ENCODE measurements at regions not wholly inside any gene's neighbourhood (a gene's known extent, or its start where the extent isn't known, plus 50 kb on each side); places are given as distances from the start of the nearest gene placed in this dataset.

- no peak for DNase-seq (ENCODE audit: low spot score)
- TF ChIP-seq CTCF (IDR thresholded peaks at IDR 0.05; ENCODE audit: extremely low read depth, missing control alignments): no peak
These were observed 76.2 kb upstream of the ANKRD55 start for GRCh38 chr5:56309262-56309826.

- no peak for TF ChIP-seq CTCF (IDR thresholded peaks at IDR 0.05; ENCODE audit: extremely low read depth, missing control alignments)
- no peak for DNase-seq (ENCODE audit: low spot score)
These were observed 74.7 kb upstream of the ANKRD55 start for GRCh38 chr5:56307714-56308333.

- TF ChIP-seq CTCF (IDR thresholded peaks at IDR 0.05; ENCODE audit: extremely low read depth, missing control alignments): no peak
- no peak for DNase-seq (ENCODE audit: low spot score)
These were observed 73.5 kb upstream of the ANKRD55 start for GRCh38 chr5:56306433-56307150.

GRCh38 chr5:56305001-56305950 lies 72.1 kb upstream of the ANKRD55 start:
- TF ChIP-seq CTCF (IDR thresholded peaks at IDR 0.05; ENCODE audit: extremely low read depth, missing control alignments): no peak
- no peak for DNase-seq (ENCODE audit: low spot score)

GRCh38 chr5:56303511-56303910 lies 70.4 kb upstream of the ANKRD55 start:
- no peak for DNase-seq (ENCODE audit: low spot score)
- no peak for TF ChIP-seq CTCF (IDR thresholded peaks at IDR 0.05; ENCODE audit: extremely low read depth, missing control alignments)

GRCh38 chr5:56302027-56302426 lies 68.9 kb upstream of the ANKRD55 start:
- no peak for DNase-seq (ENCODE audit: low spot score)
- TF ChIP-seq CTCF (IDR thresholded peaks at IDR 0.05; ENCODE audit: extremely low read depth, missing control alignments): no peak

Data from GM20000 (cell line).